Mesothelial cell of epicardium (in vitro differentiated cells): ENCODE measurements at regions not wholly inside any gene's neighbourhood (a gene's known extent, or its start where the extent isn't known, plus 50 kb on each side); places are given as distances from the start of the nearest gene placed in this dataset.

ENCODE experiments used
- DNase-seq, 2 experiments: peaks; one replicate each; pipeline ENCODE4 v3.0.0; 2021; ENCODE audit warnings: low spot score in 2 of 2; ENCODE audit not compliant: unreplicated experiment in 2 of 2
- H3K27ac Mint-ChIP-seq: 2 replicates; pipeline ENCODE4 v1.8.0; 2021; ENCODE audit warnings: mixed read lengths
- H3K27me3 Mint-ChIP-seq: 2 replicates; pipeline ENCODE4 v1.8.0; 2021; ENCODE audit warnings: low read depth, mixed read lengths
- H3K36me3 Mint-ChIP-seq: 2 replicates; pipeline ENCODE4 v1.8.0; 2021; ENCODE audit warnings: mixed read lengths
- H3K4me1 Mint-ChIP-seq: 2 replicates; pipeline ENCODE4 v1.8.0; 2021; ENCODE audit warnings: mixed read lengths
- H3K4me3 Mint-ChIP-seq: 2 replicates; pipeline ENCODE4 v1.8.0; 2021; ENCODE audit warnings: mild to moderate bottlenecking, moderate library complexity, mixed read lengths
- H3K9me3 Mint-ChIP-seq: 2 replicates; pipeline ENCODE4 v1.8.0; 2021; ENCODE audit warnings: mixed read lengths
- CTCF ChIP-seq: fragments of 200-600 bp; sonication (generic); IDR thresholded peaks from one replicate; pipeline ENCODE4 v1.5.0; 2021; ENCODE audit warnings: antibody characterized with exemption; ENCODE audit not compliant: unreplicated experiment

- Mint-ChIP-seq H3K27me3 (peaks cover 13% of the 10 kb centered on the region), H3K4me3 (no peak overlapping the region), H3K4me1 (peaks cover 4% of the 10 kb centered on the region), H3K9me3 (no peaks in the 10 kb centered on the region), H3K36me3 (no peaks in the 10 kb centered on the region), H3K27ac (no peak overlapping the region)
- DNase-seq, result no peak
- no peak for TF ChIP-seq CTCF
Observed at GRCh38 chr3:147652651-147653366, 243.6 kb downstream of the ZIC1 start.

GRCh38 chr3:147653367-147653923, 244.3 kb downstream of the ZIC1 start:
- Mint-ChIP-seq H3K27me3 (peaks cover 10% of the 10 kb centered on the region), H3K36me3 (no peaks in the 10 kb centered on the region), H3K9me3 (no peaks in the 10 kb centered on the region), H3K4me1 (peaks cover 4% of the 10 kb centered on the region), H3K4me3 (no peak overlapping the region), H3K27ac (no peak overlapping the region)
- no peak for DNase-seq
- no peak for TF ChIP-seq CTCF

- no peaks in the 10 kb centered on the region for H3K9me3 Mint-ChIP-seq
- no peaks in the 10 kb centered on the region for H3K27me3 Mint-ChIP-seq
- DNase-seq, result no peak
- TF ChIP-seq CTCF, result no peak
- no peaks in the 10 kb centered on the region for H3K36me3 Mint-ChIP-seq
- H3K27ac Mint-ChIP-seq, result no peak overlapping the region
- peaks cover 4% of the 10 kb centered on the region for H3K4me1 Mint-ChIP-seq
- no peak overlapping the region for H3K4me3 Mint-ChIP-seq
Observed at GRCh38 chr3:147654827-147655226, 245.7 kb downstream of the ZIC1 start.

DNA sequence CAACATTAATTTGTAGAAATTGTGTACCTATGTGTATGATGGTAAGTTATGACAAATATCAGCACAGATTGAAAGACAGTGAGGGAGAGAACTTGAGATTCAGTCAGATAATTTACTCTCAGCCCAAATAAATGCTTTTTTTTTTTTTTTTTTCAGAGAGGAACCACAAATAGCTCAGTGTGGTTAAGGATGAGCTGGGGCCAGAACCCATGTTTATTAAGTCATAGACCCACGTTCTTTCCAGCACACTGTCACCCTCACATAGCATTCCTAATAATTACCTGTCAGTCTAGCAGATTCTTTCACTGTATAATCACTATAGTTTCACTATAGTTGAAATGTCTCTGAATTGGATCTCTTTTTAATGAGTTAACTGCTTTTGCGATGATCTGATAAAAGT, 246.1 kb downstream of the ZIC1 start:
- Mint-ChIP-seq H3K4me3 (no peak overlapping the region), H3K36me3 (no peaks in the 10 kb centered on the region), H3K27me3 (no peaks in the 10 kb centered on the region), H3K9me3 (no peaks in the 10 kb centered on the region), H3K4me1 (peaks cover 4% of the 10 kb centered on the region), H3K27ac (no peak overlapping the region)
- TF ChIP-seq CTCF, result no peak
- no peak for DNase-seq

DNA sequence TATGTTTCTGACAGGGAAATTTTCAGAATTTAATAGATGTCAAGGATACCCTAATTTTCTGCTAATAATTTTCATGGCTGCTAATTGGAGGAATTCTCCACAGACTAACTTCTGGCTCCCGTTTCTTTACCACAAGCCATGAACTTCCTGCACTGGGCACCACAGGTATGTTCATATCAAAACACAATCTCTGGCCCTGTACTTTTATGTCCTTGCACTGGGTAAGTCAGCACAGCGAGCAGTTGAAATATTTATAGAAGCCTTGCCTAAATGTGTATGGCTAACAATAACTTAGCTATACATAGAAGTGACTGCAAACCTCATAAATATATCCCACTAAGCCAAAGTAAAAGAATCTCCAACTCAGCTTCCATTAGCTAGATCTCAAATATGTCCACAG, 246.9 kb downstream of the ZIC1 start:
- Mint-ChIP-seq H3K4me3 (no peak overlapping the region), H3K27me3 (no peaks in the 10 kb centered on the region), H3K27ac (no peak overlapping the region), H3K4me1 (peaks cover 4% of the 10 kb centered on the region), H3K9me3 (no peaks in the 10 kb centered on the region), H3K36me3 (no peaks in the 10 kb centered on the region)
- DNase-seq, result no peak
- TF ChIP-seq CTCF, result no peak
